ENCODE measurements at regions not wholly inside any gene's neighbourhood (a gene's known extent, or its start where the extent isn't known, plus 50 kb on each side); places are given as distances from the start of the nearest gene placed in this dataset.

DNA sequence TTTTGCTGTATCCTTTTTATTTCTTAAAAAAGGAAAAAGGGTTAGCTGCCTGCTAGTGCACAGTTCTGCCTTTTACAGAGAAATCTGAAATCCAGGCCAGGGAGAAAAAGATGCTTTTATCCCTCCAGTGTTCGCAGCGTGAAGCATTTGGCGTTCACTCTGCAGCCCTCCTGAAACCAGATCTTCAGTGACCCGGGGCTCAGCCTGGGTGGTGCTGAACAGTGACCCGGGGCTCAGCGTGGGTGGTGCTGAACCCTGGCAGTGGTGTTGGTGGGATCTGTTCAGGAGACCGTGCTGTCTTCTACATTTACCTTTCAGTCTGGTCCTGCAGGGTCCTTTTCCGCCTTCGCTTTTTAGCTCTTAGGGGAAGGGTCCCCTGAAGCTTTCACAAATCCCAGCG, 164.7 kb upstream of the KLF6 start:
- DNase-seq (ENCODE audit: low read depth): no peak

DNA sequence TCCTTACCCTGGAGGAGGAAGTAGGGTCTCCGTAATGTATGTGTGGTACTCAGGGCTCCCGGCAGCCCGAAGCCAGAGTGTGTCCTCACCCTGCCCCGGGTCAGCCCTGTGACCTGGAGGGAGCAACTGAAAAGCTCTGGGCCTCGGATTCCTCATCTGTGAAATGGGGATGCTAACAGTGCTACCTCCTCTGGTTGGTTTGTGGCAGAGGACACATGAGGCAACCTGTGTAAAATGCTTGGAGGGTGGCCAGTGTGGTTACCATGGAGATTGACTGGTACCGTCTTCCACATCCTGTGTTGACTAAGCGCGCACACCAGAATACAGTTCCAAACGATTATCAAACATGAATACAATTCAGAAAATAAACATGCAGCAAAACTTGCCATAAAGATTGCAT, 163.8 kb upstream of the KLF6 start:
- no peak for DNase-seq (ENCODE audit: low read depth)

DNA sequence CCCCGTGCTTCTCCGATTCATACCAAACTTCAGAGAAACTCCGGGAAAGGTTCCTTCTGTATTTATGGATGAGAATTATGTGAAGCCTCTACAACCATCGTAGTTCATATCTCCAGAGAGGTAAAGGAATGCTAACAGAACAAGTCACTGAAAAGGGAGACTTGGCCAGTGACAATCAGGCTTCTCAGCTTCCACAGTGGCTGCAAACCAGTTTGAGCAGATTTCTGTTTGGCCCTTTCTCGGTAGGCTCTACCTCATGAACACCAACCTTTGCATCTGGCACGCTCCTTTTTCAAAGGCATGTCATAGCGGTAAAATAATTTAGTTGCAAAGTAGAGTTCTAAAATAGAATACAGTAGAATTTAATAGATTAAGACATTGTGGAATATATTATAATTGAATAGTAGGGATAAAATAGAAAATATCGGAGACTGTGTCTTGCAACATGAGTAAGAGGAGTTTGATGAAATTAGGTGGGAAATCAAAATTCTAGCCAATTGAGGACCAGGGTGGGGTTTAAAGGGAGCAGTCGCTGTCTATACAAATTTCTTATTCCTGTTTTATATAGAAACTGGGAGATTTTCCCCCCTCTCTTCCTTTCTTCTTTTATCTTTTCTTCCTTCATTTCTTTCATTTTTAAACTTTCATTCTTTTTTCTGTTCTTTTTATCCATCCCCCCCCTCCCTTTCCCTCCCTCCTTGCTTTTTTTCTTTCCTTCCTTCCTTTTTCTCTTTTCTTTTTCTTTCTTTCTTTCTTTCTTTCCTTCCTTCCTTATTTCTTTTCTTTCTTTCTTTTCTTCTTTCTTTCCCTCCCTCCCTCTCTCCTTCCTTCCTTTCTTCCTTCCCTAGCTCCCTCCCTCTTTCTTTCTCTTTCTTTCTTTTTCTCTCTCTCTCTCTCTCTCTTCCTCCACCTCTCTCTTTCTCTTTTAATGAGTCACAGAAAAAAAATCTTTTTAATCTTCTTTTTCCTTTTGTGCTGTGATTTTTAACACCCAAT, 161.5 kb upstream of the KLF6 start:
- DNase-seq (ENCODE audit: low read depth): no peak

DNA sequence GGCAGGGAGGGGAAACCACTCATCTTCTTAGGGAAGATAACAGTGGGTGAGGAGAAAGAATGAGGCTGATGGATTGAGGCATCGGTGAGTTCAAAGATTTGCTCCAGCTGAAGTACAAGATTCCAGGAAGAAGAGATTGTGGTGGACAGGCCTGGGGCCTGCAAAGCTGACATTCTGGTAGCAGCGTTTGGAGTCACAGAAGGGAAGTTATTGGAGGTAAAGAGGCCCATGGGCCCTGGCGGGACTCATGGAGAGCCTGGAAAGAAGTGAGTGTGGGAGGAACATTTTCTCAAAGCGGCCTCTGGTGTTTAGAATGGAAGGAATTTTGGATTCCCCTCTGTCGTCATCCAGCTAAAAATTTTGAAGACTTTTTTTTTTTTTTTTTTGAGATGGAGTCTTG, 160.0 kb upstream of the KLF6 start:
- no peak for DNase-seq (ENCODE audit: low read depth)

DNA sequence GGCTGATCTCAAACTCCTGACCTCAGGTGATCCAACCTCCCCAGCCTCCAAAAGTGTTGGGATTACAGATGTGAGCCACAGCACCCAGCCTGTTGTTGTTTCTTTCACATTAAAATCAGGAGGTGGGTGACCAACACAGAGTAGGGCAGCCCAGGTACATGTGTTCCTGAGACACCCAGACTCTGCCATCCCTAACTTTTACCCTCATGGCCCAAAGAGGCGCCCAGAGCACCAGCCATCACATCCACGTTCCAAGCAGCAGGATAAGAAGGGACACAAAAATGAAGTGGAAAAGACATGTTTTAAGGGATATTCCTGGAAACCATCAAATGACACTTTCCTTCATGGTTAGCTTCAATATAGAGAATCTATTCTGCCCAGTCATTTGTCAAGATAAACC, 159.6 kb upstream of the KLF6 start:
- no peak for DNase-seq (ENCODE audit: low read depth)

DNA sequence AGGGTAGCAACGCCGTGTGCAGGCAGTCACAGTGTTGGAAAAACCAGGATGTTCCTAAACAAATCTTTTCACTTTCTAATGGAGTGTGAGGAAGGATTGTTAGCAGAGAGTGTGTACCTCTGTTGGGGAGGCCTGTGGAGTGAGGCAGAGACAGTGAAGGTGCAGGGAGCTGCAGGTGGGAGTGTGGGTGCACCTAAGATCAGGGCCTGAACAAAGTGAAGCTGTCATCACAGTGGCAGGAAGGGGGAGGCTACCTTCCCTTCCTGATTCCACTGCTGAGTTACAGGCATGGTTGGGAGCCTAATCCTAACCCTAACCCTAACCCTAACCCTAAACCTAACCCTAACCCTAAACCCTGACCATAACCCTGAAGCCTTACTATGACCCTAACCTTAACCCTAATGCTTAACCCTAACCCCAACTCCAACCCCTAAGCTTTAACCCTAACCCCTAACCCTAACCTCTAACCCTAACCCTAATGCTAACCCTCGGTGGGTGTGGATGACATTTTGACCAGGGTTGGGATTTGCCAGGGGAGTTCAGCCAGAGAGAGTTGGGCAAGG, 158.8 kb upstream of the KLF6 start:
- no peak for DNase-seq (ENCODE audit: low read depth)

DNA sequence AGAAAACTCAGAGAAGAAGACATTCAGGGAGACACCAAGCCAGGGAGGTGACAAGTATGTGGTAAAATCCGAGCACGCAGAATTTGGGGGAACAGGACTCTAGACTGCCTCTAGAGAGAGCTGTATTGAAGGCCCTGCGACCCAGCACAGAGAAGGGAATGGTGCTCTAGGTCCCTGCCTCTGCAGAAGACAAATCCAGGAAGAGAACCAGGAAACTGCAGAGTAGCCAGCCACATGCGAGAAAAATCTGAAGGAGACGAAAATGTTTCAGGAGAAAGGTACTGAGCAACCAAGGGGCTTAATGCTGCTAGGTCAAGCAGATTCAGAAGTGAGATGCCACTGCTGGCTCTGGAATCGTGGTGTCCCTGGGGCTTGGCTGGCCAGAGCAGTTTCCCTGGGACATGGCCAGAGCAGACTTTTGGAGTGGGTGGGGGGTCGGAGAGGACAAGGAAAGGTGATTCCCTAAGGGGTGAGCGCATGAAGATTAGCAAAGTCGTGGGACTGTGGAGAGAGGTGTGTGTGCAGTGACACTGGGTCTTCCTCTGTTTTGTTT, 158.0 kb upstream of the KLF6 start:
- no peak for DNase-seq (ENCODE audit: low read depth)

DNA sequence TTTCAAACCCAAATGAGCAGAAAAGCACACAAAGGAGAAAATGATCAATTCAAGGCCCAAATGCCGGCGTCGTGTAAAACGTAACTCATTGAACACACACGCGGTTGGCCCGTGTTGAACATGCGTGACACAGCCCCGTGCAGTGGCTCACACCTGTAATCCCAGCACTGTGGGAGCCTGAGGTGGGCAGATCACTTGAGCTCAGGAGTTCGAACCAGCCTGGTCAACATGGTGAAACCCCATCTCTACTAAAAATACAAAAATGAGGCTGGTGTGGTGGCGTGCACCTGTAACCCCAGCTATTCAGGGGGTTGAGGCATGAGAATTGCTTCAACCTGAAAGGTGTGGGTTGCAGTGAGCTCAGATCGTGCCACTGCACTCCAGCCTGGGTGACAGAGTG, 156.7 kb upstream of the KLF6 start:
- DNase-seq (ENCODE audit: low read depth): no peak

DNA sequence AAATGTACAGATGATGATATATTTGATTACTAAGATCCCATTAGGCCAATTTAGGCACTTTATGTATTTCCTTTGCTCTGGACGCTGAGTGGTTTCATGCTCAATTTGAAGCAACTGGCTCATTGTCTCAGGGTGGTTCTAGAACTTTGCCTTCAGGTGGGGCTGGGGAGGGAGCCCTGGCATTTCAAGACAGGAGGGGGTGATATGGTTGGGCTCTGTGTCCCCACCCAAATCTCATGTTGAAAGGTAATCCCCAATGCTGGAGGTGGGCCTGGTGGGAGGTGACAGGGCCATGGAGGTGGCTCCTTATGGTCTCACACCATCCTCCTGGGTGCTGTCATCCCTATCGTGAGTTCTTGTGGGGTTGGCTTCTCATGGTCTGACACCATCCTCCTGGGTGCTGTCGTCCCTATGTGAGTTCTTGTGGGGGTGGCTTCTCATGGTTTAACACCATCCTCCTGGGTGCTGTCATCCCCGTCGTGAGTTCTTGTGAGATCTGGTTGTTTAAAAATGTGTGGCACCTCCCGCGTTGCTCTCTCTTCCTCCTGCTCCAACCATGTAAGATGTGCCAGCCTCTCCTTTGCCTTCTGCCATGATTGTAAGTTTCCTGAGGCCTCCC, 151.5 kb upstream of the KLF6 start:
- no peak for DNase-seq (ENCODE audit: low read depth)

DNA sequence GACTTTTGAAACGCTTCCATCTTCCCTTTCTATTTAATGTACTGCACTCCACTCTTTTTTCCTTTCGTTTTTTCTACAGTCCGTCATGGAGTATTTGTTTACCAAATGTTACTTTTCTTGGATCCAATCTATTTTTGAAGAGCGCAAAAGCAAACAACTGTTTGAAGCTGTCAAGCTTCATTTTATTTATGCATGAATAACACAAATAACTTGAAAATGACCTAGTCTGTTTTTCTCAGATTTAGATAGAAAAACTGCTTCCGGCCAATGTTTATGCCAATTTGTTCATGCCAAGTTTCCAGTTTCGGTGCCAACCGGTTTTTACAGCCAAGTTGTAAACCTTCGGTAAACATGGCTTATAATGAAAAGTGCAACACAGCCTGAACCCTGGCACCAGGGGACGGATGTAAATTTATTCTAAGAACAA, 150.9 kb upstream of the KLF6 start:
- peak; percentile 72 for DNase-seq (ENCODE audit: low read depth)

DNA sequence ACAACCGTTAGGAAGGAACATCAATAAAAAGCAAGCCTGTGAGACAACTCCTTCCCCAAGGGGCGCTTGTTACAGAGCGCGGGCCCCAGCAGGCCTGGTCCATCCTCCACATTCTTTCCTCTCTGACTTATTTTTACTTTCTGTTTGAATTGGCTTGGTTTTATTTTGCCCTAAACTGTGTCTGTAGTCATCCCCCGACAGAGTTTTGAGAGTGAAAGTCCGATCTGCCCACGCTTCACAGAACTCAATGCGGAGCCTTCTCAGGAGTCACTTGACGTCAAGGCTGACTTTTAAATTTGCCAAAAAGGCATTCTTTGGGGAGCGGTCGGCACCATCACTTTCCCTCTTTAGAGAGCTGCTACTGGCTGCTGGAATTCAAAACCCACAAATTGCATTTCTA, 150.1 kb upstream of the KLF6 start:
- DNase-seq (ENCODE audit: low read depth): peak; percentile 79

DNA sequence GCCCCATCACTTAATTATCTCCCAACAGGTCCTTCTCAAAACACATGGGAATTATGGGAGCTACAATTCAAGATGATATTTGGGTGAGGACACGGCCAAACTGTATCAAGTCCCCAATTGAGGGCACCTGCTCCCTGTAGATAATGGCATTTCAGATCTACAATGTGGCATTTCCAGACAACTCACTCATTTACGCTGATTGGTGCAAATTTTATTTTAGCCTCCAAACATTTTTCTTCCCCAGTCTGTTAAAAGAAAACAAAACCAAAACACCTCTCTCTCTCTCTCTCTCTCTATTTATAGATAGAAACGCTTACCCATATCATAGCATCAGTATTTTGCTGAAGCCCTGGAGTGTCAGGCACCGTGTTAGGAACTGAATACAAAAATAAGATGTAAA, 148.7 kb upstream of the KLF6 start:
- DNase-seq (ENCODE audit: low read depth): no peak

DNA sequence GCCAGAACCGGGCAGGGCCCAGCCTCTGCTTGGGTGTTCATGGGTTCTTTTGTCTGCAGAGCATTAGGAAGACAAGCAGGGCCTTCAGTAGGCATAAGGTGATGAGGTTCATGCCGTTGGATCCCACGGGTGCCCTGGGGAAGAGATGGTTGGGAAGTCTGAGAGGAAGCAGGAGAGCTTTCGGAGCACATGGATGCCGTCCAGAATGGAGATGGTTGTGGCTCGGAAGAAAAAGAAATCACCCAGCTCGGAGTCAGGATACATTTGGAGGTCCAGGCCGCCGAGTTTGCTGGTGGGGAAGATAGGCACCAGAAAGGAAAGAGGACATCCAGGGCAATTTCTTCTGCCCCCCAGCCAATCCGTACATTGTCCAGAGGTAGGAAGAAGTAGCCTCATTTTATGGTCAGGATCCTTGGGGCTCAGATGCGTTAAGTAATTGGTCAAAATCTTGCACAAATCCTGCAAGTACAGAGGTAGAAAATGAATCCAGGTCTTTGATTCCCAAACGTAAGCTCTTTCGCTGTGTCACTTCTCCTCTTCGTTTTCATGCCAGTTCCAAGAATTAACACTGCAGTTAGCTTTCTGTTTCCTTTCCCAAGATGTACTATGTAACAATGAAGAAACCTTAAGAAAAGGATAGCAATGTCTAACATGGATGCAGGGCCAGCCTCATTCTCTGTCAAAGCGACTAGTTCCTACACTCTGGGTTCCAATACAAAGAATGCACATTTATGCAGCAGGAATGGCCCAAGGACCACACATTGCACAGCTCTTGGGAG, 147.8 kb upstream of the KLF6 start:
- no peak for DNase-seq (ENCODE audit: low read depth)

DNA sequence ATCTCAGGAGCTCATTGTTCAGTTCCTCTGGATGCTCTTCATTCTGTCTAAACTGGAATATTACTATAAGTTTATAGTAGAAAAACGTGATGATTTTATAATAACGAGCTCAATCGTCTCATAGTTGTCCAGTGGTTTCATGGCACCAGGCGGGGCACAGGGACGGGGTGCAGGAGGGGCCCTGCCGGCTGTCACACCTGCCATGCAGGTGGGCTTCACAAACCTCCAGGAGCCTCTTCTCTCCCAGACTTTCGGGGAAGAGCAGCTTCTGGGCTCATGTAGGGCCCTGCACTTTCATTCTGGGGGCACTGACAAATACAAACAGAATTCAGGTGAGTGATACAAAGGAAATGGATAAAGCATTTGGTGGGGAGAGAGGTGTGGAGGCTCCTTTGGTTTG, 146.9 kb upstream of the KLF6 start:
- DNase-seq (ENCODE audit: low read depth): no peak

DNA sequence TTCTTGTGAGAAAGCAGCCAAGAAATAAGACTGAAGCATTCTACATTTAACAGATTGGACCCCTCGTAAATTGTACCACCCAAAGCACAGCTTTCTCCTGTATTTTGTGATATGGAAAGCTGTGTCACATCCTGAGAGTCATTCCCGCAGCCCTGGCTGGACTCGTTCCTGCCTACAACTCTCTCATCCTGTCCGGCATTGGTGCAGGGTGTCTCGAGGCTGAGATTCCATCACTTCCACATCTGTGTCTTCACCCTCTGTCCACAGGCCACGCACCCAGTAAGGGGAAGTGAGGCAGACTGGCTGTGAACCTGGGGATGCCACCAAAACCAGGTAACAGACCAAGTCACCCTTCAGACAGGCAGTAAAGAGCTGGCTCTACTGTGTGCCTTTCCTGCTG, 146.2 kb upstream of the KLF6 start:
- no peak for DNase-seq (ENCODE audit: low read depth)

DNA sequence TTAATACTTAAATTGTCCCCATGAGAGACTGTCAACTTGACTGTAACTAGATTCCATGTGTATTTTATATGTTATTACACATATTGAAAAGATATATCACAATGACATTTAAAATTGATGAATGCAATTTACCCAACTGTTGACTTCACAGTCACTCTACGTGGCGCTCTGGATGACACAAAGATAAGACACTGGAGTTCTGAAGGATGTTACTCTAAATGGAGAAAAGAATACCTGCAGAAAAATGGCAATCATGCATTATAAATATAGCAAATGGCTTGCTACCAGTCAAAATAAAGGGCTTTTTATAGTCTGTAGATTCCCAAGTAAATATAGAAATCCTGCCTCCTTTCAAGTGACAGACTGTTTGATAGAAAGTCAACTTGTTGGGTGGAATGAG, 143.6 kb upstream of the KLF6 start:
- no peak for DNase-seq (ENCODE audit: low read depth)

DNA sequence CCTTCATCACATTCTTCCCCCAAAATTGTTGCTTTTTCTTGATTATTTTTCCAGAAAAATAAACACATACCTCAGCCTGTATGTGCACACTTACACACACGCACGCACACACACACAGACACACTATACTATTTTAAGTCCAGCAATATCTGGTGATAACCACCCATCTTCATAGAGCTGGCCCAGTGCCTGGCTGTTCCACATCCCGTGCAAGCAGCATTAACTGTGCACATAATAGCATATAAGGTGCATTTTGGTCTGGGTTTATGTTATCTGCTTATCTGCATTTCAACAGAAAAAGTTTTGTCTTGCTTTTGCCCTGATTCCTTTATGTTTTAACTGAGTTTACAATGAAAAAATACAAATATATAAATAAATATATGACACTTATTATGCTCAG, 143.1 kb upstream of the KLF6 start:
- no peak for DNase-seq (ENCODE audit: low read depth)

DNA sequence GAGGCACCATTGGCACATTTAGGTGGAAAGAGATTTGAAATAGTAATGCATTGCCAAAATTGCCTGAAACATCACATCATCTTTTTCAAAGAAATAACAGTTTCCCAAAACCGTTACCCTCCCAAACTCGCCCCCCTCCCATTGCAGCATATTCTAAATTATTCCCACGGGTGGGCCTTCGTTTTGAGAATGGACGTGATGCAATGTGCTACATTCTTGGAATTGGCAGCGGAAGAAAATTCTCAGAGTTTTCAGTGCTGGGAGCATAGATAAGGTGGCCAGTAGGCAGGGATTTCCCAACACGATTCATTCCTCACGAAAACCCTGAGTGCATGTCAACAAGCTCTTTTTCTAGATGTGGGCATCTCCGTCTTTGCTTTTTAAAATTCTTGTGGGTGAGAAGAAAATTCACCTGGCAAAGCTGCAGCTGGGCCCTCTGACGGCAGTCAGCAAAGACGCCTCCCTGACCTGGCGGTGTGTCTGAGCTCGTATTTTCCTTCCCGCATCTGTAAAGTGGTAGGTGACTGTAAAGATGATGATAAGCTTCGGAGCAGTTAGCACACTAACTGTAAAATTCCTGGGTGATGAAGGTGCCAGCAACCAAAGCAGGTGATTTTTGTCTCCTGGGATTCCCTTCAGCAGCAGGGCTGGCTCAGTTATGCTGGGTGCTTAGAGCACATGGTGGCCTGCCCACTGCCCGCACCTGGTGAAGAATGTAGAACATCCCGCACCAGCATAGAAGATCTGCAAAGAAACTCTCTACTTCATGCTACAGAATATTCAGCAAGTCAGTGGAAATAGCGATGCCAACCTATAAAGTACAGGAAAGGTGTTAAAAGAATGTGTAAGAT, 141.9 kb upstream of the KLF6 start:
- DNase-seq (ENCODE audit: low read depth): no peak

DNA sequence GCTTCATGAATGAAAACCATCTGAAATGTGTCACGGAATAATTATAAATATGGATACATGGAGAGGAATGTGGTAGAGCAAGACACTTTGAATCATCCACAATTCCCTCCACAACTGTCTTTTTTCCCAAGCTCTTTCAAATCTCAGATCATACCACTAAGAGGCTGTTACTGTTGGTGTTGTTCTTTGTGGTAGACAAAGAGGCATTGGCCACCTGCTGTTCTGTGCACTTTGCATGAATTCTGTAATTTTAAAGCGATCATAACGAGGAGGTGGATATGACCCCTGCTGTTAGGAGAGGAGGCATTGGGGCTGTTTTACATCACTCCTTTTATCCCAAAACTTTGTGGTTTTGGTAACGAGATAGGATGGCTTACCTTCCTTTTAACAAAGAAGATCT, 141.2 kb upstream of the KLF6 start:
- peak; percentile 41 for DNase-seq (ENCODE audit: low read depth)

DNA sequence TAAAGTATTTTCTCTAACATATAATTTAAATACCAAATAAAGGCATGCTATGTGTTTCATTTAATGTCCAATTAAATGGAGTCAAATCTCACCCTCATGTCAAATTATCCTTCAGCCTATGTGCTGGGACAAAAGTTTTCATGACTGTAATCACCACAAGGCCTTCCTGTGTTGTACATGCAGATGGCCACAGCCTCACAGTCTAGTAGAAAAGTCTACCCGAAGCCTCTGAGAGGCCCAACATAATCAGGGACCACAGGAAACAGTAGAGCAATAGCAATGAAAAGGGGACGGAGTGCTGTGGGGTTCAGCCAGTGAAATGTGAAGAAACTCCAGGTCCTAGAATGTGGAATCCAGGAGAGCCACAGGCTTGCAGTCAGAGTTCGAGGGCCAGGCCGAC, 140.2 kb upstream of the KLF6 start:
- no peak for DNase-seq (ENCODE audit: low read depth)

All from myocyte (in vitro differentiated cells).